Naive thymus-derived CD4-positive, alpha-beta T cell (primary cell): ENCODE measurements at regions not wholly inside any gene's neighbourhood (a gene's known extent, or its start where the extent isn't known, plus 50 kb on each side); places are given as distances from the start of the nearest gene placed in this dataset.

Experiments used
- ATAC-seq: fragments of 150-1000 bp; cut with Tn5 transposase; 2 replicates; pipeline ENCODE4 v1.10.0; 2021; ENCODE audit warnings: mild to moderate bottlenecking, moderate library complexity
- CTCF ChIA-PET: fragments of 350-600 bp; sonication (Branson Sonifier 250); formaldehyde crosslinking; loops from one replicate; lab custom pipeline; 2021; ENCODE audit warnings: antibody characterized with exemption; lab: Charles Lee
- POLR2A ChIA-PET: fragments of 350-600 bp; sonication (Branson Sonifier 250); formaldehyde crosslinking; loops from one replicate; lab custom pipeline; 2021; ENCODE audit warnings: antibody characterized with exemption, inconsistent platforms; lab: Charles Lee
- DNase-seq, 9 donors: peaks; one replicate each; pipeline versions ENCODE4 v3.0.0 to v3.0.0-alpha.2; 2020 to 2022; ENCODE audit warnings: mixed read lengths in 1 of 9
- H3K27ac ChIP-seq: one replicate; pipeline ENCODE4 v1.7.0; 2013; ENCODE audit warnings: mild to moderate bottlenecking, low read depth, low read length, moderate library complexity
- H3K27me3 ChIP-seq, 2 donors: one replicate each; pipeline ENCODE4 v1.7.0; 2013; ENCODE audit warnings: low read length in 2 of 2, mild to moderate bottlenecking in 2 of 2, moderate library complexity in 2 of 2; ENCODE audit not compliant: control insufficient read depth in 2 of 2, insufficient read depth in 2 of 2
- H3K36me3 ChIP-seq, 3 experiments: 1 replicate in 2 of 3; 2 replicates in 1 of 3; pipeline ENCODE4 v1.7.0; 2013; ENCODE audit warnings: low read length in 3 of 3, mild to moderate bottlenecking in 3 of 3, moderate library complexity in 1 of 3; ENCODE audit not compliant: insufficient read depth in 3 of 3, control insufficient read depth in 2 of 3
- H3K4me1 ChIP-seq, 2 donors: one replicate each; pipeline ENCODE4 v1.7.0; 2013; ENCODE audit warnings: low read length in 2 of 2, mild to moderate bottlenecking in 2 of 2, moderate library complexity in 1 of 2; ENCODE audit not compliant: control insufficient read depth in 2 of 2, insufficient read depth in 2 of 2
- H3K4me3 ChIP-seq: 2 replicates; pipeline ENCODE4 v1.7.0; 2013; ENCODE audit warnings: mild to moderate bottlenecking, low read length
- H3K9me3 ChIP-seq, 3 experiments: 1 replicate in 2 of 3; 2 replicates in 1 of 3; pipeline ENCODE4 v1.7.0; 2013; ENCODE audit warnings: low read length in 3 of 3; ENCODE audit not compliant: control insufficient read depth in 2 of 3
- H3K27ac Mint-ChIP-seq, 9 donors: one replicate each; pipeline ENCODE4 v1.8.0; 2020 to 2022; ENCODE audit warnings: mixed read lengths in 9 of 9, mild to moderate bottlenecking in 8 of 9, moderate library complexity in 5 of 9, inconsistent platforms in 2 of 9
- H3K27me3 Mint-ChIP-seq, 5 donors: one replicate each; pipeline ENCODE4 v1.8.0; 2021 to 2022; ENCODE audit warnings: mixed read lengths in 5 of 5, mild to moderate bottlenecking in 1 of 5
- H3K36me3 Mint-ChIP-seq, 5 donors: one replicate each; pipeline ENCODE4 v1.8.0; 2020 to 2022; ENCODE audit warnings: mixed read lengths in 5 of 5, mild to moderate bottlenecking in 3 of 5, inconsistent platforms in 1 of 5
- H3K4me1 Mint-ChIP-seq, 7 donors: one replicate each; pipeline ENCODE4 v1.8.0; 2020 to 2022; ENCODE audit warnings: mixed read lengths in 7 of 7, mild to moderate bottlenecking in 3 of 7, inconsistent platforms in 1 of 7
- H3K4me3 Mint-ChIP-seq, 10 donors: one replicate each; pipeline ENCODE4 v1.8.0; 2020 to 2022; ENCODE audit warnings: mild to moderate bottlenecking in 10 of 10, mixed read lengths in 10 of 10, moderate library complexity in 6 of 10, inconsistent platforms in 2 of 10
- H3K9me3 Mint-ChIP-seq, 11 donors: one replicate each; pipeline ENCODE4 v1.8.0; 2020 to 2022; ENCODE audit warnings: mixed read lengths in 11 of 11, mild to moderate bottlenecking in 4 of 11, inconsistent platforms in 1 of 11, moderate library complexity in 1 of 11
- intact Hi-C, 2 donors: fragments of 100-400 bp; cut with micrococcal nuclease; formaldehyde crosslinking; loops; one replicate each; pipeline ENCODE4 v1.15.1; 2023

GRCh38 chr4:67071641-67072040 is 473.7 kb downstream of the CENPC start:
- no peaks in the 10 kb centered on the region for H3K36me3 Mint-ChIP-seq
- CTCF ChIA-PET = no interaction called here
- Histone ChIP-seq H3K9me3 (no peaks in the 10 kb centered on the region), H3K27me3 (no peaks in the 10 kb centered on the region), H3K4me3 (no peak overlapping the region), H3K27ac (no peak overlapping the region), H3K36me3 (no peaks in the 10 kb centered on the region), H3K4me1 (no peaks in the 10 kb centered on the region)
- DNase-seq = no peak
- peaks cover 0 to 5% (median 0%) of the 10 kb centered on the region in 5 donors for H3K27me3 Mint-ChIP-seq
- H3K9me3 Mint-ChIP-seq = peaks cover 0 to 9% (median 4%) of the 10 kb centered on the region in 11 donors
- H3K4me3 Mint-ChIP-seq = no peak overlapping the region
- no peak for ATAC-seq
- POLR2A ChIA-PET = no interaction called here
- no peaks in the 10 kb centered on the region for H3K4me1 Mint-ChIP-seq
- intact Hi-C loops = no loop called here
- H3K27ac Mint-ChIP-seq = no peak overlapping the region

GRCh38 chr4:67055319-67055718 is 490.0 kb downstream of the CENPC start:
- CTCF ChIA-PET = interaction anchor here (1.0 kb wide), 1 partner anchor 32 kb away, joined by 3 read pairs; no protein-coding TSS in a partner anchor

GRCh38 chr4:67054896-67055295 is 490.4 kb downstream of the CENPC start:
- H3K27ac ChIP-seq = no peak overlapping the region
- intact Hi-C loops = no loop called here
- no peak overlapping the region for H3K4me3 ChIP-seq
- POLR2A ChIA-PET = no interaction called here
- H3K4me1 ChIP-seq = no peaks in the 10 kb centered on the region
- CTCF ChIA-PET = interaction anchor here (1.0 kb wide), 1 partner anchor 33 kb away, joined by 3 read pairs; no protein-coding TSS in a partner anchor
- Mint-ChIP-seq H3K4me1 (no peaks in the 10 kb centered on the region), H3K36me3 (no peaks in the 10 kb centered on the region), H3K9me3 (peaks cover 0 to 2% (median 0%) of the 10 kb centered on the region in 11 donors), H3K4me3 (no peak overlapping the region), H3K27ac (no peak overlapping the region), H3K27me3 (peaks cover 0 to 4% (median 0%) of the 10 kb centered on the region in 5 donors)
- DNase-seq = no peak
- ATAC-seq = no peak
- no peaks in the 10 kb centered on the region for H3K9me3 ChIP-seq
- no peaks in the 10 kb centered on the region for H3K27me3 ChIP-seq
- H3K36me3 ChIP-seq = no peaks in the 10 kb centered on the region

More at GRCh38 chr4:67055319-67055718, 490.0 kb downstream of the CENPC start:
- Mint-ChIP-seq H3K27ac (no peak overlapping the region), H3K27me3 (peaks cover 0 to under 1% (median 0%) of the 10 kb centered on the region in 5 donors), H3K36me3 (no peaks in the 10 kb centered on the region), H3K9me3 (peaks cover 0 to 2% (median 0%) of the 10 kb centered on the region in 11 donors), H3K4me3 (no peak overlapping the region), H3K4me1 (no peaks in the 10 kb centered on the region)
- H3K27me3 ChIP-seq = no peaks in the 10 kb centered on the region
- POLR2A ChIA-PET = no interaction called here
- H3K36me3 ChIP-seq = no peaks in the 10 kb centered on the region
- DNase-seq (no peak), ATAC-seq (no peak)
- H3K4me3 ChIP-seq = no peak overlapping the region
- H3K9me3 ChIP-seq = no peaks in the 10 kb centered on the region
- intact Hi-C loops = no loop called here
- H3K4me1 ChIP-seq = no peaks in the 10 kb centered on the region
- no peak overlapping the region for H3K27ac ChIP-seq

DNA sequence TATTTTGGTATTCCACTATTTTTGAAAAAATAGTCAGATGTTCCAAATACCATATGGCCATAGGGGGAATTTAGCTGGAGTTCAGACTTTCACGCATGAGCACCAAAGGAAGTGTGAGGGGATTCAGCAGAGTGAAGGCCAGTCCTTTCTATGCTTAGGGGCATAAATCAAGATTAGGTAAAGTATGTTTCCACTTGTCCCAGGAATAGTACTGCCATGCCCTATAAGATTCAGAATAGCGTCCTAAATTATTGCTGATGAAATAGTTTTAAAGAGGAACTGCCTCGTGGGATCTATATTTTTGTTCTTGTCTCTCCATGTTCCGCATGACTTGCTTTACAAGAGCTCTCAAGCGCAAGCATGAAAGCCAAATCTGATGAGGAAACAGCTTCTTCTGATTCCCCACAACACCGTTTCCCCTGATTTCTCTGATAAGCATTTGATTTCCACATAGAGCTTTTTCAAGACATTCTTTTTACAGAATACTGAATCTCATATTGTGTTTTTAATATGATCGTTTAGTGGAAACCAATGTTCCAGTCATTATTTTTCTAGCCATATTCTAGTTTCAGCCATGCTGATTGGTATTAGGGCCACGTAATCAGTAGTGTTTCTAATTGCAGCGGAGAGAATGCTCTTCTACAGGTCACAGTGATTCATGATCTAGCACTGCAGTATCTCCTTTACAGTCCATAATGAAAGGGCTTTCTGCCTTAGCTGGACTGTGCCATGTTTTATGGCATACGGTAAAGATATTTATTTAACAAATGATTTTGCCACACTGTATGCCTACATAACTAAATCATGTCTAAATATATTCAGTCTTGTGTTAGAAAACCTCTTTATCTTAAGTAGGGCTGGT is 492.3 kb downstream of the CENPC start:
- DNase-seq = no peak
- Histone ChIP-seq H3K27ac (no peak overlapping the region), H3K36me3 (no peaks in the 10 kb centered on the region), H3K27me3 (no peaks in the 10 kb centered on the region), H3K9me3 (no peaks in the 10 kb centered on the region), H3K4me3 (no peak overlapping the region), H3K4me1 (no peaks in the 10 kb centered on the region)
- ATAC-seq = no peak
- Mint-ChIP-seq H3K27me3 (peaks cover 0 to 4% (median 0%) of the 10 kb centered on the region in 5 donors), H3K36me3 (no peaks in the 10 kb centered on the region), H3K9me3 (peaks cover 0 to 2% (median 0%) of the 10 kb centered on the region in 11 donors), H3K27ac (no peak overlapping the region), H3K4me1 (no peaks in the 10 kb centered on the region), H3K4me3 (no peak overlapping the region)
- ChIA-PET CTCF (no interaction called here), POLR2A (no interaction called here)
- intact Hi-C loops = no loop called here

- H3K36me3 Mint-ChIP-seq = no peaks in the 10 kb centered on the region
- Histone ChIP-seq H3K4me3 (no peak overlapping the region), H3K9me3 (no peaks in the 10 kb centered on the region), H3K4me1 (no peaks in the 10 kb centered on the region), H3K36me3 (no peaks in the 10 kb centered on the region), H3K27ac (no peak overlapping the region), H3K27me3 (no peaks in the 10 kb centered on the region)
- intact Hi-C loops = no loop called here
- DNase-seq (no peak), ATAC-seq (no peak)
- H3K27me3 Mint-ChIP-seq = peaks cover 0 to 4% (median 0%) of the 10 kb centered on the region in 5 donors
- no peak overlapping the region for H3K4me3 Mint-ChIP-seq
- H3K4me1 Mint-ChIP-seq = no peaks in the 10 kb centered on the region
- ChIA-PET POLR2A (no interaction called here), CTCF (no interaction called here)
- H3K27ac Mint-ChIP-seq = no peak overlapping the region
- peaks cover 0 to 4% (median 0%) of the 10 kb centered on the region in 11 donors for H3K9me3 Mint-ChIP-seq
These were observed 494.1 kb downstream of the CENPC start for GRCh38 chr4:67051000-67051789.

DNA sequence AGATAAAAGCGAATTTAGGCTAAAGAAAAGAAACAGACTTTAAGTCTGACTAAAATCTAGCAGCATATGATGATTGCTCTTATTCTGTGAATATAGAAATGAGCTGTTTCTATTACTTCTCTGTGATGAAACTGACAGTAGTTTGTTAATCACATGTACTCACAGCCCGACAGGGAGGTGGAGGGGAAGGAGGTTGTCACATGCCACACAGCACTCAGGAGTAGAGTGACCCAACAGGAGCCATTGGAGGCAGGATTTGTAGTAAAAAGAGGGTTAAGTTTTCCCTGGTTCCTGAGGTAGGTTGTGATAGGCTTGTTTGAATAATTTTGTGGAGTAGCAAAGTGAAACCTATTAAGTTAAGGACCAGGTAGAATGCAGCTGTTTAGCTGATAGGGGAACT is 495.9 kb downstream of the CENPC start:
- POLR2A ChIA-PET = no interaction called here
- Histone ChIP-seq H3K4me1 (no peaks in the 10 kb centered on the region), H3K9me3 (no peaks in the 10 kb centered on the region), H3K27me3 (no peaks in the 10 kb centered on the region), H3K36me3 (no peaks in the 10 kb centered on the region), H3K4me3 (no peak overlapping the region), H3K27ac (no peak overlapping the region)
- CTCF ChIA-PET = no interaction called here
- no peak overlapping the region for H3K4me3 Mint-ChIP-seq
- no peak overlapping the region for H3K27ac Mint-ChIP-seq
- no peak for ATAC-seq
- no peaks in the 10 kb centered on the region for H3K4me1 Mint-ChIP-seq
- peaks cover 0 to 5% (median 0%) of the 10 kb centered on the region in 11 donors for H3K9me3 Mint-ChIP-seq
- H3K36me3 Mint-ChIP-seq = no peaks in the 10 kb centered on the region
- peaks cover 0 to 4% (median 0%) of the 10 kb centered on the region in 5 donors for H3K27me3 Mint-ChIP-seq
- intact Hi-C loops = no loop called here
- DNase-seq = no peak
